HG03432 (cell line): ENCODE measurements at regions not wholly inside any gene's neighbourhood (a gene's known extent, or its start where the extent isn't known, plus 50 kb on each side); places are given as distances from the start of the nearest gene placed in this dataset.

ENCODE experiments used
- ATAC-seq: cut with Tn5 transposase; IDR thresholded peaks from one replicate; pipeline ENCODE4 v1.9.1; 2021; ENCODE audit warnings: mild to moderate bottlenecking, moderate library complexity; ENCODE audit not compliant: unreplicated experiment

DNA sequence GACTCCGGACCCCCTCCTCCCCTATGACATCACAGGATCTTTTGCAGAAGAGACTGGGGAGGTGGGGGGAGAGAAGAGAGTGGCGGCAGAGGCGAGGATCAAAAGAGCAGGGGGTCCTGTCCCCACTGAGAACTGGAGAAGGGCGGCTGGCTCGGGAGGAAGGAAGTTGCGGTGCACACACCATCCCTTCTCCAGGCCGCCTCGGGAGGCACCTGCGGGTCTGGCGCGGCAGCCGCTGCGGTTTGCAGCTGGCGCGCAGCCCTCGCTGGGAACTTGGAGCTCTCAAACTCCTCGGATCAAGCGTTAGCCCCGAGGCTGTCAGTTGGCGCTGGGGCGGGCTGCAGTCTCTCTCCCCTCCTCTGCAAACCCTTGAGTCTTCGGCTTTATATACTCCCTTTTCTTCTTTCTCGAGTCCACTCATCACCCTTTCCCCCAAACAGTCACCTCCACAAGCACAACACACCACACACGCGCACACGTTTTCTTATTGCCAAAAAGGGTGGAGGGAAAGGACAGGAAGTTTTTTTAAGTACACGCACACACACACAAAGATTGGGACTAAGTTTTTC, 180.7 kb downstream of the TBXT start:
- no peak for ATAC-seq

DNA sequence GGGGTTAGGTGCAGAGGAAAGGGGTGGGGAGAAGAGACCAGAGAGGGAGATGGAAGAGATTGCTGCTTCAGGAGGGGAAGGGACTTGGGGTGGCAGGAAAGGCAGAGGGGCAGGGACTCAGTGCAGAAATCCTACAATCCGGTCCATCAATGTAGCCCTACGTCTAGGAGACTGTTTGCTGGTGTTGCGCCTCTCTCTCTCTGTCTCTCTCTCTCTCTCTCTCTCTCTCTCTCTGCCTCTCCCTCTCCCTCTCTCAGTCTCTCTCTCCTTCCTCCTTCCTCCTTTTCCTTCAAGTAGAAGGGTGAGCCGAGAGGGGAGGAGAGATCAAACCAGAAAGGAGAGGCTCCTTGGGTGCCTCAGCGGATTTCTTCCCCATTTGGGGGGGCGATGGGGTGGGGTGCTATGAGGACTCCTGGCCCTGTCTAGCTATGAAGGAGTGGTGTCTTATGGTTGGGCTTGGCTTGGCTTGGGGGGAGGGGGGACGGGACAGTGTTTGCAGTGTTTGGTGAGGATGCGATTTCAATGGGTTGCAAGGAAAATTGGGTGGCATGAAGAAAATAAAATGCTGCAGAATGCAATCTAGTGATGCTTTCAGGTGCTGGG, 181.2 kb downstream of the TBXT start:
- ATAC-seq: no peak

- ATAC-seq: no peak
Observed at GRCh38 chr6:165985806-165986299, 181.8 kb downstream of the TBXT start.

- ATAC-seq: no peak
Observed at GRCh38 chr6:165985281-165985805, 182.3 kb downstream of the TBXT start.

GRCh38 chr6:165984729-165985275, 182.8 kb downstream of the TBXT start:
- no peak for ATAC-seq

- no peak for ATAC-seq
Observed at GRCh38 chr6:165983112-165984072, 184.3 kb downstream of the TBXT start.

DNA sequence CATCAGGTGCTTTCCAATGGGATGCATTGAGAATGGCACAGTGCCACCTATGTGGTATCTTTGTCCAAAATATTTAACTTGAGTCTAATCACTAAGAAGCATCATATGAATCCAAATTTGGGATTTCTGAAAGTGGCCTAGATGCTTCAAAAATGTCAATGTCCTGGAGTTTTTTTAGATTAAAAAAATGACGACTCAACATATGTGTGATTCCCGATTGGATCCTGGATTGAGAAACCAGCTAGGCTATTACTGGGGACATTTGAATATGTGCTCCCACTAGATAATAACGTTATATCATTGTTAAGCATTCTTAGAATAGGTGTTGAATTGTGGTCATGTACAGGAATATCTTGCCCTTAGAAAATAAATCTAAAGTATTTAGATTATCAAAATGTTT, 189.2 kb downstream of the TBXT start:
- ATAC-seq: no peak

DNA sequence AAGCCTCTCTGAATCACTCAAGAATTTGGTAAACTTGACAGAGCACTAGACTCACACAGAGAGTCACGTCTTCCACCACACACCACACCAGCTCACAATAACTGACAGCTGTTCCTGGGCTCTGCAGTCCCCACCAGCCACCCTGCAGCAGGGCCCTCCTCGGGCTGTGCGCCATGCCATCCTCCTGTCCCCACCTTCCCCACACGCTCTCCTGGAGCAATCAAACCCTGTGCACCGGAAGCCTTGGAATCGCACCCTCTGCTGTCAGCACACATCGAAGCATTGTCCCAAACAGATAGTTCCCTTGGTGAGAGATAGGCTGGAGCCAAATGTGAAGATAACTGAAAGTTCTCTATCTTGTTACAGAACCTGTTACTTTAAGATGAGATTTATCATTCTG, 191.0 kb downstream of the TBXT start:
- ATAC-seq: no peak

- ATAC-seq: no peak
Observed at GRCh38 chr6:165974817-165975216, 192.8 kb downstream of the TBXT start.

DNA sequence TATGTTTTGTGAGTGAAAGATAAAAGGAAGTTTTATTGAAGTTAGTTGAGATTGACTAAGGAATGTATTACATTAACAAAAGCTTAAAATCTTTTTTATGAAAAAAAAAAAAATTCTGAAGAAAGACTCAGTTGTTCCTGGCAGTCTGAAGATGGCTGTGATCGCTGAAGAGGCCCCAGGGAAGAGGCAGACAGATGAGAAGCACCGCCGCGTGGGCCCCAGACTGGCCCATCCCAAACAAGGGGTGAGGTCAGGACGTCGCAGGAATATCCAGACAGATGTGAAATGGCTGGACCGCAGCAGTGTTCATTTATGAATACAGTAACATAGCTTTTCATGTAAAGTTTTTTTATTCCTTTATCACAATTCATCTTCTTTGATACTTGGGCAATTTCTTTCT, 194.2 kb downstream of the TBXT start:
- no peak for ATAC-seq

- ATAC-seq: no peak
Observed at GRCh38 chr6:165972139-165972802, 195.4 kb downstream of the TBXT start.

- ATAC-seq: no peak
Observed at GRCh38 chr6:165971202-165971601, 196.4 kb downstream of the TBXT start.

GRCh38 chr6:165970001-165970400, 197.7 kb downstream of the TBXT start:
- ATAC-seq: no peak

DNA sequence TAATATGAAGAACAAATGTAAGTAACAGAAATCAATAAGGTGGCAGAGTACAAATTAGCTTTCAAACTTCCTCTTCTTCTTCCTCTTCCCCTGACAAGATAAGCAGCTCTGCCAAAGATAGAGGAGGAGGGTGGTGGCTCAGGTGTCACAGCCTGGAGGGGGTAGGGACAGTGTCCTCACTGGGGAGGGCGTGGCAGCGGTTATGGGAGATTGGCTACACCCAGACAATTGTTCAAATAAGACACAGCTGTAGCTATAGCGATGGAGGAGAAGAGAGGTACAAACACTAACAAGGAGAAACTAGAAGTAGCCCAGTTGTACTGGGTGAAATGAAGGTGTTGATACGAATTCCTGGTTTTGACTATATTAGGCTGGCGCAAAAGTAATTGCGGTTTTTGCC, 198.5 kb downstream of the TBXT start:
- no peak for ATAC-seq

GRCh38 chr6:165968408-165968807, 199.2 kb downstream of the TBXT start:
- ATAC-seq: no peak

DNA sequence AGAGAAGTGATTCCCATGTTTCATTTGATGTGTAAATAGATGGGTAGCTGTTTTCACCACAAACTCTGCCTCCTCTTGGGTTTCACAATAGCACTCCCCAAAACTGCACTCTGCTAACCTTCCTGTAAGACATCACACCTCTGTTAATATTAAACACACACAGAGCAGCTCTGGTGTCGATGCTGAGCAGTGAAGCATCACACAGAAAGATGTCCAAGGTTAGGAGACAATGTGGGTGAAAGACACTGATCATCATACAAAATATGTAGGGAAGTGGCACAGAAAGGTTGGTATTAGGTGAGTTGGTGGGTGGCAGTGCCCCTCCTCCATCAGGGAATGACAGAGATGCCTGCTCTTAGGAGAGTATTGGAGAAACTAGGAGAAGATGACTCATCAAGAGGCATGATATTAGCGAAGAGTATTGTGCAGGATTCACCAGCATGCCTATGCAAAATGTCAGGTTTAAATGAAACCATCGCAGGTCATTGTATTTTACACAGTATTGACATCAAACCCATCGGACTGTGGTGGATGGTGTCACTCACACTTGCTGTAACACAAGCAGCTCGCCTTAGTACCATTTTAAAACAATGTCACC, 199.7 kb downstream of the TBXT start:
- no peak for ATAC-seq

- no peak for ATAC-seq
Observed at GRCh38 chr6:165963750-165964149, 203.9 kb downstream of the TBXT start.

GRCh38 chr6:165962366-165962765, 205.3 kb downstream of the TBXT start:
- no peak for ATAC-seq

- no peak for ATAC-seq
Observed at GRCh38 chr6:165961233-165961632, 206.4 kb downstream of the TBXT start.

- no peak for ATAC-seq
Observed at GRCh38 chr6:165960695-165961094, 207.0 kb downstream of the TBXT start.
